ENCODE measurements at regions not wholly inside any gene's neighbourhood (a gene's known extent, or its start where the extent isn't known, plus 50 kb on each side); places are given as distances from the start of the nearest gene placed in this dataset.

GRCh38 chr11:29019960-29020683, 911.9 kb downstream of the METTL15 start:
- TF ChIP-seq CTCF (IDR thresholded peaks at IDR 0.05; ENCODE audit: insufficient read depth, low read length, poor library complexity, severe bottlenecking): no peak
- no peaks in the 10 kb centered on the region for H3K36me3 ChIP-seq (ENCODE audit: control insufficient read depth, insufficient read depth, low read length)
- no peak overlapping the region for H3K4me3 ChIP-seq (replicated peaks; ENCODE audit: low read depth, low read length)
- no peaks in the 10 kb centered on the region for H3K27me3 ChIP-seq (replicated peaks; ENCODE audit: control insufficient read depth, insufficient read depth, low read length)
- DNase-seq (ENCODE audit: extremely low read depth, insufficient read length): no peak

- H3K36me3 ChIP-seq (ENCODE audit: control insufficient read depth, insufficient read depth, low read length): no peaks in the 10 kb centered on the region
- H3K27me3 ChIP-seq (replicated peaks; ENCODE audit: control insufficient read depth, insufficient read depth, low read length): no peaks in the 10 kb centered on the region
- no peak for DNase-seq (ENCODE audit: extremely low read depth, insufficient read length)
- no peak for TF ChIP-seq CTCF (IDR thresholded peaks at IDR 0.05; ENCODE audit: insufficient read depth, low read length, poor library complexity, severe bottlenecking)
- no peak overlapping the region for H3K4me3 ChIP-seq (replicated peaks; ENCODE audit: low read depth, low read length)
Measured at GRCh38 chr11:29018631-29019030, 910.4 kb downstream of the METTL15 start.

- H3K27me3 ChIP-seq (replicated peaks; ENCODE audit: control insufficient read depth, insufficient read depth, low read length): no peaks in the 10 kb centered on the region
- TF ChIP-seq CTCF (IDR thresholded peaks at IDR 0.05; ENCODE audit: insufficient read depth, low read length, poor library complexity, severe bottlenecking): no peak
- H3K4me3 ChIP-seq (replicated peaks; ENCODE audit: low read depth, low read length): no peak overlapping the region
- DNase-seq (ENCODE audit: extremely low read depth, insufficient read length): no peak
- no peaks in the 10 kb centered on the region for H3K36me3 ChIP-seq (ENCODE audit: control insufficient read depth, insufficient read depth, low read length)
Measured at GRCh38 chr11:29017941-29018340, 909.8 kb downstream of the METTL15 start.

GRCh38 chr11:29012507-29012906, 904.3 kb downstream of the METTL15 start:
- H3K4me3 ChIP-seq (replicated peaks; ENCODE audit: low read depth, low read length): no peak overlapping the region
- no peaks in the 10 kb centered on the region for H3K36me3 ChIP-seq (ENCODE audit: control insufficient read depth, insufficient read depth, low read length)
- no peak for DNase-seq (ENCODE audit: extremely low read depth, insufficient read length)
- H3K27me3 ChIP-seq (replicated peaks; ENCODE audit: control insufficient read depth, insufficient read depth, low read length): no peaks in the 10 kb centered on the region
- TF ChIP-seq CTCF (IDR thresholded peaks at IDR 0.05; ENCODE audit: insufficient read depth, low read length, poor library complexity, severe bottlenecking): no peak

- H3K36me3 ChIP-seq (ENCODE audit: control insufficient read depth, insufficient read depth, low read length): no peaks in the 10 kb centered on the region
- TF ChIP-seq CTCF (IDR thresholded peaks at IDR 0.05; ENCODE audit: insufficient read depth, low read length, poor library complexity, severe bottlenecking): no peak
- DNase-seq (ENCODE audit: extremely low read depth, insufficient read length): no peak
- no peak overlapping the region for H3K4me3 ChIP-seq (replicated peaks; ENCODE audit: low read depth, low read length)
- no peaks in the 10 kb centered on the region for H3K27me3 ChIP-seq (replicated peaks; ENCODE audit: control insufficient read depth, insufficient read depth, low read length)
Measured at GRCh38 chr11:29009426-29009825, 901.2 kb downstream of the METTL15 start.

GRCh38 chr11:29008481-29008880, 900.3 kb downstream of the METTL15 start:
- no peak for TF ChIP-seq CTCF (IDR thresholded peaks at IDR 0.05; ENCODE audit: insufficient read depth, low read length, poor library complexity, severe bottlenecking)
- H3K27me3 ChIP-seq (replicated peaks; ENCODE audit: control insufficient read depth, insufficient read depth, low read length): no peaks in the 10 kb centered on the region
- H3K36me3 ChIP-seq (ENCODE audit: control insufficient read depth, insufficient read depth, low read length): no peaks in the 10 kb centered on the region
- DNase-seq (ENCODE audit: extremely low read depth, insufficient read length): no peak
- no peak overlapping the region for H3K4me3 ChIP-seq (replicated peaks; ENCODE audit: low read depth, low read length)
